HL-60 (cell line): ENCODE measurements at regions not wholly inside any gene's neighbourhood (a gene's known extent, or its start where the extent isn't known, plus 50 kb on each side); places are given as distances from the start of the nearest gene placed in this dataset.

ENCODE experiments used
- POLR2AphosphoS5 ChIP-seq: IDR thresholded peaks from 2 replicates; pipeline ENCODE4 v1.6.1; 2012; ENCODE audit warnings: low read depth
- TF ChIP-seq, protein P1 (sequence below): IDR thresholded peaks from one replicate; pipeline ENCODE4 v1.5.1; 2011; ENCODE audit warnings: low read length, control low read depth, inconsistent platforms; ENCODE audit not compliant: insufficient read depth
- TF ChIP-seq, protein P2 (sequence below): IDR thresholded peaks from 2 replicates; pipeline ENCODE4 v1.6.1; 2012; ENCODE audit warnings: low read depth; ENCODE audit not compliant: insufficient replicate concordance

DNA sequence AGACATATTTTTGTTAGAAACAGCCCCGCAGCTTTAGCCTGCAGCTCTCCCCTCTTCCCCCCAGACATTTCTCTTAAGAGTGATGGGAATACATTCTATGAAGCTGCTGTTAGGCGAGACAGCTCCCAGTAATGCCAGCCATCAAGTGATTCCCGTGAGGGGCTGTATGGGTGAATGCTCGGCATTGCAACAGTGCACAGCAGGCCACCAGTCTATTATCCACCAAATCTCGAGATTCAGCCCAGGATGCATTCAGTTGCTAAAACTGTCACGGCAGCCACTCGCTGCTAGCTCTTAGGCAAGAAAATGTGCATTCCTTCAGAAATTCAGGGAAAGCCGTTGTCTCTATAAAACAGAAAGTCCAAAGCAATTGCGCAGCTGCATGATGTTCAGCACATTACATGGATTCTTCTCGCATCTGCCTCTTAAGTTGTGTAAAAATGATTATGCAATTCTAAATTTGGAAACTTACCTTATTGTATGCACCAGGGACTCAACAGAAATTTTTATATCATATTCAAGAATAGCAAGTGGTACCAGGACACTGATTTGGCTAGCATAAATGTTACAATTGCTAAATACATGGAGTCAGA lies 211.3 kb upstream of the ARL4C start:
- TF ChIP-seq, protein P1, sequence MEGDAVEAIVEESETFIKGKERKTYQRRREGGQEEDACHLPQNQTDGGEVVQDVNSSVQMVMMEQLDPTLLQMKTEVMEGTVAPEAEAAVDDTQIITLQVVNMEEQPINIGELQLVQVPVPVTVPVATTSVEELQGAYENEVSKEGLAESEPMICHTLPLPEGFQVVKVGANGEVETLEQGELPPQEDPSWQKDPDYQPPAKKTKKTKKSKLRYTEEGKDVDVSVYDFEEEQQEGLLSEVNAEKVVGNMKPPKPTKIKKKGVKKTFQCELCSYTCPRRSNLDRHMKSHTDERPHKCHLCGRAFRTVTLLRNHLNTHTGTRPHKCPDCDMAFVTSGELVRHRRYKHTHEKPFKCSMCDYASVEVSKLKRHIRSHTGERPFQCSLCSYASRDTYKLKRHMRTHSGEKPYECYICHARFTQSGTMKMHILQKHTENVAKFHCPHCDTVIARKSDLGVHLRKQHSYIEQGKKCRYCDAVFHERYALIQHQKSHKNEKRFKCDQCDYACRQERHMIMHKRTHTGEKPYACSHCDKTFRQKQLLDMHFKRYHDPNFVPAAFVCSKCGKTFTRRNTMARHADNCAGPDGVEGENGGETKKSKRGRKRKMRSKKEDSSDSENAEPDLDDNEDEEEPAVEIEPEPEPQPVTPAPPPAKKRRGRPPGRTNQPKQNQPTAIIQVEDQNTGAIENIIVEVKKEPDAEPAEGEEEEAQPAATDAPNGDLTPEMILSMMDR = no peak
- no peak for TF ChIP-seq POLR2AphosphoS5
- TF ChIP-seq, protein P2, sequence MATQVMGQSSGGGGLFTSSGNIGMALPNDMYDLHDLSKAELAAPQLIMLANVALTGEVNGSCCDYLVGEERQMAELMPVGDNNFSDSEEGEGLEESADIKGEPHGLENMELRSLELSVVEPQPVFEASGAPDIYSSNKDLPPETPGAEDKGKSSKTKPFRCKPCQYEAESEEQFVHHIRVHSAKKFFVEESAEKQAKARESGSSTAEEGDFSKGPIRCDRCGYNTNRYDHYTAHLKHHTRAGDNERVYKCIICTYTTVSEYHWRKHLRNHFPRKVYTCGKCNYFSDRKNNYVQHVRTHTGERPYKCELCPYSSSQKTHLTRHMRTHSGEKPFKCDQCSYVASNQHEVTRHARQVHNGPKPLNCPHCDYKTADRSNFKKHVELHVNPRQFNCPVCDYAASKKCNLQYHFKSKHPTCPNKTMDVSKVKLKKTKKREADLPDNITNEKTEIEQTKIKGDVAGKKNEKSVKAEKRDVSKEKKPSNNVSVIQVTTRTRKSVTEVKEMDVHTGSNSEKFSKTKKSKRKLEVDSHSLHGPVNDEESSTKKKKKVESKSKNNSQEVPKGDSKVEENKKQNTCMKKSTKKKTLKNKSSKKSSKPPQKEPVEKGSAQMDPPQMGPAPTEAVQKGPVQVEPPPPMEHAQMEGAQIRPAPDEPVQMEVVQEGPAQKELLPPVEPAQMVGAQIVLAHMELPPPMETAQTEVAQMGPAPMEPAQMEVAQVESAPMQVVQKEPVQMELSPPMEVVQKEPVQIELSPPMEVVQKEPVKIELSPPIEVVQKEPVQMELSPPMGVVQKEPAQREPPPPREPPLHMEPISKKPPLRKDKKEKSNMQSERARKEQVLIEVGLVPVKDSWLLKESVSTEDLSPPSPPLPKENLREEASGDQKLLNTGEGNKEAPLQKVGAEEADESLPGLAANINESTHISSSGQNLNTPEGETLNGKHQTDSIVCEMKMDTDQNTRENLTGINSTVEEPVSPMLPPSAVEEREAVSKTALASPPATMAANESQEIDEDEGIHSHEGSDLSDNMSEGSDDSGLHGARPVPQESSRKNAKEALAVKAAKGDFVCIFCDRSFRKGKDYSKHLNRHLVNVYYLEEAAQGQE = no peak
